Stomach smooth muscle (tissue), 2 donors: ENCODE measurements at regions not wholly inside any gene's neighbourhood (a gene's known extent, or its start where the extent isn't known, plus 50 kb on each side); places are given as distances from the start of the nearest gene placed in this dataset.

ENCODE experiments used
- H3K27ac ChIP-seq: one replicate; pipeline ENCODE4 v1.7.0; 2013; ENCODE audit warnings: mild to moderate bottlenecking, low read length, inconsistent platforms
- H3K27me3 ChIP-seq, 2 donors: one replicate each; pipeline ENCODE4 v1.7.0; 2013; ENCODE audit warnings: low read length in 2 of 2; ENCODE audit not compliant: insufficient read depth in 2 of 2, control insufficient read depth in 1 of 2
- H3K36me3 ChIP-seq, 2 donors: one replicate each; pipeline ENCODE4 v1.7.0; 2013; ENCODE audit warnings: low read length in 2 of 2; ENCODE audit not compliant: control insufficient read depth in 2 of 2, insufficient read depth in 2 of 2
- H3K4me1 ChIP-seq: one replicate; pipeline ENCODE4 v1.7.0; 2013; ENCODE audit warnings: low read length; ENCODE audit not compliant: control insufficient read depth, insufficient read depth
- H3K4me3 ChIP-seq, 2 donors: one replicate each; pipeline ENCODE4 v1.7.0; 2013; ENCODE audit warnings: low read length in 2 of 2
- H3K9ac ChIP-seq, 2 donors: one replicate each; pipeline ENCODE4 v1.7.0; 2013; ENCODE audit warnings: low read length in 2 of 2, mild to moderate bottlenecking in 1 of 2
- H3K9me3 ChIP-seq, 2 donors: one replicate each; pipeline ENCODE4 v1.7.0; 2013; ENCODE audit warnings: low read length in 2 of 2; ENCODE audit not compliant: control insufficient read depth in 2 of 2
- donor health status: healthy.
- donor health status: Pancreatic carcinoma.

GRCh38 chr20:40738976-40739375 lies 49.9 kb upstream of the MAFB start:
- Histone ChIP-seq H3K27ac (no peak overlapping the region), H3K9me3 (peaks cover 0 to 4% of the 10 kb centered on the region in 2 donors), H3K36me3 (no peaks in the 10 kb centered on the region), H3K4me1 (no peaks in the 10 kb centered on the region), H3K9ac (no peak overlapping the region), H3K27me3 (peaks cover 5 to 16% of the 10 kb centered on the region in 2 donors), H3K4me3 (no peak overlapping the region)

- Histone ChIP-seq H3K27me3 (peaks cover 5 to 16% of the 10 kb centered on the region in 2 donors), H3K9ac (no peak overlapping the region), H3K4me3 (no peak overlapping the region), H3K27ac (no peak overlapping the region), H3K36me3 (no peaks in the 10 kb centered on the region), H3K4me1 (no peaks in the 10 kb centered on the region), H3K9me3 (peaks cover 0 to 4% of the 10 kb centered on the region in 2 donors)
Measured at GRCh38 chr20:40739841-40740240, 50.8 kb upstream of the MAFB start.

GRCh38 chr20:40741507-40742106 lies 52.6 kb upstream of the MAFB start:
- H3K36me3 ChIP-seq = no peaks in the 10 kb centered on the region
- no peak overlapping the region for H3K9ac ChIP-seq
- no peaks in the 10 kb centered on the region for H3K4me1 ChIP-seq
- no peak overlapping the region for H3K4me3 ChIP-seq
- H3K27me3 ChIP-seq = peaks cover 5 to 15% of the 10 kb centered on the region in 2 donors
- no peaks in the 10 kb centered on the region for H3K9me3 ChIP-seq
- no peak overlapping the region for H3K27ac ChIP-seq

- Histone ChIP-seq H3K9ac (no peak overlapping the region), H3K4me3 (no peak overlapping the region), H3K4me1 (no peaks in the 10 kb centered on the region), H3K36me3 (no peaks in the 10 kb centered on the region), H3K27ac (no peak overlapping the region), H3K9me3 (no peaks in the 10 kb centered on the region), H3K27me3 (peaks cover 5 to 15% of the 10 kb centered on the region in 2 donors)
Measured at GRCh38 chr20:40743141-40743775, 54.2 kb upstream of the MAFB start.

- H3K9ac ChIP-seq = no peak overlapping the region
- no peaks in the 10 kb centered on the region for H3K9me3 ChIP-seq
- no peak overlapping the region for H3K4me3 ChIP-seq
- H3K27ac ChIP-seq = no peak overlapping the region
- peaks cover 5 to 15% of the 10 kb centered on the region in 2 donors for H3K27me3 ChIP-seq
- H3K36me3 ChIP-seq = no peaks in the 10 kb centered on the region
- no peaks in the 10 kb centered on the region for H3K4me1 ChIP-seq
Measured at GRCh38 chr20:40744072-40744817, 55.2 kb upstream of the MAFB start.

GRCh38 chr20:40744818-40745175 lies 55.8 kb upstream of the MAFB start:
- H3K9me3 ChIP-seq = no peaks in the 10 kb centered on the region
- H3K27me3 ChIP-seq = peaks cover 5 to 15% of the 10 kb centered on the region in 2 donors
- no peaks in the 10 kb centered on the region for H3K36me3 ChIP-seq
- no peak overlapping the region for H3K27ac ChIP-seq
- no peak overlapping the region for H3K4me3 ChIP-seq
- H3K9ac ChIP-seq = no peak overlapping the region
- no peaks in the 10 kb centered on the region for H3K4me1 ChIP-seq

GRCh38 chr20:40746251-40746650 lies 57.2 kb upstream of the MAFB start:
- Histone ChIP-seq H3K9ac (no peak overlapping the region), H3K36me3 (no peaks in the 10 kb centered on the region), H3K27me3 (peaks cover 5 to 13% of the 10 kb centered on the region in 2 donors), H3K9me3 (no peaks in the 10 kb centered on the region), H3K4me1 (no peaks in the 10 kb centered on the region), H3K27ac (no peak overlapping the region), H3K4me3 (no peak overlapping the region)

GRCh38 chr20:40748182-40748581 lies 59.1 kb upstream of the MAFB start:
- H3K27me3 ChIP-seq = peaks cover 2 to 6% of the 10 kb centered on the region in 2 donors
- H3K36me3 ChIP-seq = no peaks in the 10 kb centered on the region
- H3K9ac ChIP-seq = no peak overlapping the region
- no peaks in the 10 kb centered on the region for H3K4me1 ChIP-seq
- H3K27ac ChIP-seq = no peak overlapping the region
- no peaks in the 10 kb centered on the region for H3K9me3 ChIP-seq
- H3K4me3 ChIP-seq = no peak overlapping the region

GRCh38 chr20:40749985-40750506 lies 61.0 kb upstream of the MAFB start:
- Histone ChIP-seq H3K27me3 (peaks cover 0 to 3% of the 10 kb centered on the region in 2 donors), H3K4me3 (no peak overlapping the region), H3K4me1 (peaks cover 3% of the 10 kb centered on the region), H3K27ac (no peak overlapping the region), H3K9ac (no peak overlapping the region), H3K36me3 (no peaks in the 10 kb centered on the region), H3K9me3 (no peaks in the 10 kb centered on the region)

- Histone ChIP-seq H3K4me1 (peaks cover 3% of the 10 kb centered on the region), H3K36me3 (no peaks in the 10 kb centered on the region), H3K27ac (no peak overlapping the region), H3K4me3 (no peak overlapping the region), H3K27me3 (peaks cover 0 to under 1% of the 10 kb centered on the region in 2 donors), H3K9ac (no peak overlapping the region), H3K9me3 (no peaks in the 10 kb centered on the region)
Measured at GRCh38 chr20:40750541-40751035, 61.6 kb upstream of the MAFB start.
